Chondrocyte (in vitro differentiated cells): ENCODE measurements at regions not wholly inside any gene's neighbourhood (a gene's known extent, or its start where the extent isn't known, plus 50 kb on each side); places are given as distances from the start of the nearest gene placed in this dataset.

Source experiments
- DNase-seq: peaks from one replicate; pipeline ENCODE4 v3.0.0; 2021; ENCODE audit warnings: mixed read lengths, low spot score
- H3K27ac Mint-ChIP-seq: one replicate; pipeline ENCODE4 v1.8.0; 2021; ENCODE audit warnings: mild to moderate bottlenecking, moderate library complexity, mixed read lengths; ENCODE audit not compliant: unreplicated experiment
- H3K27me3 Mint-ChIP-seq: 2 replicates; pipeline ENCODE4 v1.8.0; 2021; ENCODE audit warnings: low read depth, mixed read lengths
- H3K36me3 Mint-ChIP-seq: 2 replicates; pipeline ENCODE4 v1.8.0; 2021; ENCODE audit warnings: low read depth, mixed read lengths
- H3K4me1 Mint-ChIP-seq: 2 replicates; pipeline ENCODE4 v1.8.0; 2021; ENCODE audit warnings: low read depth, mild to moderate bottlenecking, mixed read lengths
- H3K4me3 Mint-ChIP-seq: one replicate; pipeline ENCODE4 v1.8.0; 2021; ENCODE audit warnings: mild to moderate bottlenecking, moderate library complexity, mixed read lengths; ENCODE audit not compliant: unreplicated experiment
- H3K9me3 Mint-ChIP-seq: 2 replicates; pipeline ENCODE4 v1.8.0; 2021; ENCODE audit warnings: low read depth, mixed read lengths
- CTCF ChIP-seq: fragments of 200-600 bp; sonication (generic); IDR thresholded peaks from 2 replicates; pipeline ENCODE4 v1.5.0; 2021; ENCODE audit warnings: antibody characterized with exemption, mild to moderate bottlenecking, moderate library complexity

GRCh38 chr4:8725071-8725841, 132.7 kb downstream of the CPZ start:
- no peaks in the 10 kb centered on the region for H3K36me3 Mint-ChIP-seq
- TF ChIP-seq CTCF: no peak
- no peak overlapping the region for H3K4me3 Mint-ChIP-seq
- peak; percentile 83 for DNase-seq
- peaks cover 23% of the 10 kb centered on the region for H3K27me3 Mint-ChIP-seq
- H3K9me3 Mint-ChIP-seq: no peaks in the 10 kb centered on the region
- no peaks in the 10 kb centered on the region for H3K4me1 Mint-ChIP-seq
- H3K27ac Mint-ChIP-seq: no peak overlapping the region

- H3K9me3 Mint-ChIP-seq: no peaks in the 10 kb centered on the region
- H3K27ac Mint-ChIP-seq: no peak overlapping the region
- no peaks in the 10 kb centered on the region for H3K36me3 Mint-ChIP-seq
- H3K4me1 Mint-ChIP-seq: no peaks in the 10 kb centered on the region
- TF ChIP-seq CTCF: no peak
- no peak overlapping the region for H3K4me3 Mint-ChIP-seq
- peak; percentile 86 for DNase-seq
- peaks cover 23% of the 10 kb centered on the region for H3K27me3 Mint-ChIP-seq
Measured at GRCh38 chr4:8724436-8725070, 132.0 kb downstream of the CPZ start.

- DNase-seq: peak; percentile 59
- Mint-ChIP-seq H3K27ac (no peak overlapping the region), H3K4me3 (no peak overlapping the region), H3K36me3 (no peaks in the 10 kb centered on the region), H3K4me1 (no peaks in the 10 kb centered on the region), H3K27me3 (peaks cover 24% of the 10 kb centered on the region), H3K9me3 (peaks cover 4% of the 10 kb centered on the region)
- no peak for TF ChIP-seq CTCF
Measured at GRCh38 chr4:8723222-8723980, 130.8 kb downstream of the CPZ start.

- no peaks in the 10 kb centered on the region for H3K36me3 Mint-ChIP-seq
- H3K9me3 Mint-ChIP-seq: peaks cover 9% of the 10 kb centered on the region
- peaks cover 27% of the 10 kb centered on the region for H3K27me3 Mint-ChIP-seq
- no peaks in the 10 kb centered on the region for H3K4me1 Mint-ChIP-seq
- DNase-seq: no peak
- H3K27ac Mint-ChIP-seq: no peak overlapping the region
- no peak for TF ChIP-seq CTCF
- no peak overlapping the region for H3K4me3 Mint-ChIP-seq
Measured at GRCh38 chr4:8722556-8722955, 130.0 kb downstream of the CPZ start.

- peaks cover 30% of the 10 kb centered on the region for H3K27me3 Mint-ChIP-seq
- H3K4me3 Mint-ChIP-seq: no peak overlapping the region
- H3K4me1 Mint-ChIP-seq: no peaks in the 10 kb centered on the region
- no peak for TF ChIP-seq CTCF
- DNase-seq: no peak
- no peak overlapping the region for H3K27ac Mint-ChIP-seq
- no peaks in the 10 kb centered on the region for H3K36me3 Mint-ChIP-seq
- H3K9me3 Mint-ChIP-seq: peaks cover 9% of the 10 kb centered on the region
Measured at GRCh38 chr4:8721621-8722020, 129.1 kb downstream of the CPZ start.
